Ectodermal cell (in vitro differentiated cells): ENCODE measurements at regions not wholly inside any gene's neighbourhood (a gene's known extent, or its start where the extent isn't known, plus 50 kb on each side); places are given as distances from the start of the nearest gene placed in this dataset.

Experiments used
- H3K27ac ChIP-seq: 2 replicates; pipeline ENCODE4 v1.7.0; 2013; ENCODE audit warnings: mild to moderate bottlenecking, low read depth, low read length; ENCODE audit not compliant: insufficient read depth, poor library complexity, severe bottlenecking
- H3K27me3 ChIP-seq: 2 replicates; pipeline ENCODE4 v1.7.0; 2013; ENCODE audit warnings: mild to moderate bottlenecking, low read length; ENCODE audit not compliant: insufficient read depth, control insufficient read depth, poor library complexity, severe bottlenecking
- H3K36me3 ChIP-seq: one replicate; pipeline ENCODE4 v1.7.0; 2013; ENCODE audit warnings: low read length; ENCODE audit not compliant: control insufficient read depth, insufficient read depth
- H3K4me1 ChIP-seq: one replicate; pipeline ENCODE4 v1.7.0; 2013; ENCODE audit warnings: low read length; ENCODE audit not compliant: control insufficient read depth, insufficient read depth
- H3K4me3 ChIP-seq: 2 replicates; pipeline ENCODE4 v1.7.0; 2013; ENCODE audit warnings: low read depth, low read length, control low read depth; ENCODE audit not compliant: insufficient read depth
- H3K9me3 ChIP-seq: 2 replicates; pipeline ENCODE4 v1.7.0; 2013; ENCODE audit warnings: mild to moderate bottlenecking, low read length, moderate library complexity; ENCODE audit not compliant: control insufficient read depth
- WGBS, 2 experiments: methylation state at CpG; one replicate each; pipeline ENCODE4 v1.1.7; 2013; ENCODE audit warnings: missing lambda C conversion rate in 2 of 2; 5-methylcytosine and 5-hydroxymethylcytosine counted together

DNA sequence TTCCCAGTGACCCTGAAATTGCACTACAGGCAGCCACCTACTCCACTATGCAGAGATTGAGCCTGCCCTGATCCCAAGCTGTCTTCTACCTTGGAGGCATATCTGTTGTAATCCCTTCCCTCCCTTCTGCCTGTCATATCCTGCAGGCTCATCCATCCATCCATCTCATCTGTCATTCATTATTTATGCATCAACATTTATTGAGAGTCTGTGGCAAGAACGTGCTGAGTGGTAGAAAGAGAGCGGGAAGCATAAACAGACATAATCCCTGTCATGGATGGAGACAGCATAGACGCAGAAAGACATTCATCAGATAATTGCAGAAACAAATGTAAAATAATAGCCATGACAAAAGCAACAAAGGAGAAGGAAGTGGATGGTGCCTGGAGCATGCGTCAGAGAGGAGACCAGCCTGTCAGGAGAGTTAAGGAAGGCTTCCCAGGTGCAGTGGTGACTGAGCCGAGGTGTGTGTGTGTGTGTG, 89.5 kb upstream of the CALM2 start:
- Histone ChIP-seq H3K4me1 (peaks cover 22% of the 10 kb centered on the region), H3K27me3 (no peaks in the 10 kb centered on the region), H3K27ac (no peak overlapping the region), H3K4me3 (no peak overlapping the region), H3K9me3 (no peaks in the 10 kb centered on the region), H3K36me3 (no peaks in the 10 kb centered on the region)
- WGBS, 2 experiments = 72 to 76% methylated on average over 5 of the region's 5 CpGs

- no peak overlapping the region for H3K27ac ChIP-seq
- H3K9me3 ChIP-seq = no peaks in the 10 kb centered on the region
- no peaks in the 10 kb centered on the region for H3K36me3 ChIP-seq
- no peaks in the 10 kb centered on the region for H3K27me3 ChIP-seq
- H3K4me1 ChIP-seq = peaks cover 22% of the 10 kb centered on the region
- 73 to 76% methylated on average over 8 of the region's 8 CpGs for WGBS, 2 experiments
- no peak overlapping the region for H3K4me3 ChIP-seq
Measured at GRCh38 chr2:47265158-47265557, 88.8 kb upstream of the CALM2 start.

- Histone ChIP-seq H3K27ac (no peak overlapping the region), H3K36me3 (no peaks in the 10 kb centered on the region), H3K4me1 (peaks cover 21% of the 10 kb centered on the region), H3K27me3 (no peaks in the 10 kb centered on the region), H3K4me3 (no peak overlapping the region), H3K9me3 (no peaks in the 10 kb centered on the region)
- WGBS, 2 experiments = 89 to 91% methylated on average over 8 of the region's 8 CpGs
Measured at GRCh38 chr2:47264686-47265085, 88.4 kb upstream of the CALM2 start.

GRCh38 chr2:47264143-47264542, 87.8 kb upstream of the CALM2 start:
- Histone ChIP-seq H3K27ac (no peak overlapping the region), H3K4me3 (no peak overlapping the region), H3K27me3 (no peaks in the 10 kb centered on the region), H3K36me3 (no peaks in the 10 kb centered on the region), H3K4me1 (peaks cover 16% of the 10 kb centered on the region), H3K9me3 (no peaks in the 10 kb centered on the region)
- 64 to 70% methylated on average over 8 of the region's 8 CpGs for WGBS, 2 experiments

GRCh38 chr2:47262657-47263056, 86.3 kb upstream of the CALM2 start:
- no peak overlapping the region for H3K4me3 ChIP-seq
- WGBS, 2 experiments = 94% methylated on average over 4 to 5 of the region's 5 CpGs
- no peaks in the 10 kb centered on the region for H3K36me3 ChIP-seq
- no peak overlapping the region for H3K27ac ChIP-seq
- H3K4me1 ChIP-seq = peaks cover 16% of the 10 kb centered on the region
- H3K27me3 ChIP-seq = no peaks in the 10 kb centered on the region
- H3K9me3 ChIP-seq = no peaks in the 10 kb centered on the region

DNA sequence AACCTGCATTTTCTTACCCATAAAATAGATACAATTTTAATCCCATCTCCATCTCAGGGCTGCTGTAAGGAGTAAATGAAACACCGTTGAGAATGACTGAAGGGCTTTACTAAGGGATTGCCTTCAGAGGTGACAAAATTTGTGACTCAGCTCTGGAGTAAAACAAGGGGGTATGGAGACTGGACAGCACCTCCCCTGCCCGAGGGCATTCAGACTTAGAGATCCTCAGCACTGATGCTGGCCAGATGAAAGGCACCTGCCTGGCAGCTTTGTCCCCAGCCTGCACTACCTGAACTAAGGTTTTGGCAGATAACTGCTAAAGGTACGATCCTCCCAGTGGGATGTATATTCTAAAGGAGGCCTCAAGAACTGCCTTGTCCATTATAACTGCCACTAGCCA, 84.7 kb upstream of the CALM2 start:
- Histone ChIP-seq H3K27ac (no peak overlapping the region), H3K9me3 (no peaks in the 10 kb centered on the region), H3K36me3 (no peaks in the 10 kb centered on the region), H3K4me3 (no peak overlapping the region), H3K4me1 (peaks cover 23% of the 10 kb centered on the region), H3K27me3 (no peaks in the 10 kb centered on the region)
- 88 to 92% methylated on average over 3 of the region's 3 CpGs for WGBS, 2 experiments

GRCh38 chr2:47259829-47260228, 83.5 kb upstream of the CALM2 start:
- Histone ChIP-seq H3K27ac (no peak overlapping the region), H3K27me3 (no peaks in the 10 kb centered on the region), H3K4me1 (peaks cover 16% of the 10 kb centered on the region), H3K4me3 (no peak overlapping the region), H3K9me3 (no peaks in the 10 kb centered on the region), H3K36me3 (no peaks in the 10 kb centered on the region)
- WGBS, 2 experiments = 94 to 96% methylated on average over 3 of the region's 3 CpGs

- H3K27ac ChIP-seq = no peak overlapping the region
- no peaks in the 10 kb centered on the region for H3K9me3 ChIP-seq
- WGBS, 2 experiments = 96% methylated on average over 2 of the region's 2 CpGs
- no peak overlapping the region for H3K4me3 ChIP-seq
- H3K36me3 ChIP-seq = no peaks in the 10 kb centered on the region
- no peaks in the 10 kb centered on the region for H3K27me3 ChIP-seq
- H3K4me1 ChIP-seq = peaks cover 9% of the 10 kb centered on the region
Measured at GRCh38 chr2:47257946-47258348, 81.6 kb upstream of the CALM2 start.

DNA sequence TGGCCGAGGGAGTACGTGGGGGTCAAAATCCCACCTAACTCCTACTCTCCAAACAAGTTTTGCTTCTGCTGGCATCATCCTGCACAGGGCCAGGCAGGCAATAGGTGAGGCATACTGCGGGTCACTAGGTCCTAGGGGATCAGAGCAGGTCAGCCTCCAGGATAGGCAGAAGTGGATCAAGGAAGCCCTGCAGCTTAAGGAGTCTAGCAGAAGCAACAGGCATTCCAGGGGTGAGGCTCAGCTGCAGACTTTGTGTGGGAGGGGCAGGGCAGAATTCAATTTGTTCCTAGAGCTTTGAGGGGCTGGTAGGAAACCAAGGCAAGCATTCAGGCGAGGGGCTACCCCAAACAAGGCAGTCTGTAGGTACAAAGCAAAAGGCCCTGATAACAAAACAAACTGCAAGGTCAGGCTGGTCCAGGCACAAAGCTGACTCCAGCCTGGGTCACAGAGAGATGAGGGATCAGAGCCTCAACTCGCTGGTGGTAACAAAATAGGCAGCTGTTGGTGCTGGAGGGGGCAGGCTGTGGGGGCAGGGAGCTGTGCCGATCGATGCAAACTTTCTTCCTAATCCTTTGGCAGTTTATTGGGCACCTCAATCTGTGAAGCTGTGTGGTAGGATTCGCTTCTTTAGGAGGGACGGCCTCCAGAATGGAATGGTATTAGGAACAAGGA, 80.2 kb upstream of the CALM2 start:
- H3K4me1 ChIP-seq = peaks cover 9% of the 10 kb centered on the region
- WGBS, 2 experiments = 71 to 72% methylated on average over 9 of the region's 9 CpGs
- no peak overlapping the region for H3K4me3 ChIP-seq
- no peaks in the 10 kb centered on the region for H3K36me3 ChIP-seq
- no peaks in the 10 kb centered on the region for H3K9me3 ChIP-seq
- H3K27ac ChIP-seq = no peak overlapping the region
- H3K27me3 ChIP-seq = no peaks in the 10 kb centered on the region

- no CpG with 5 or more reads among the region's 4 CpGs for WGBS, 2 experiments
Measured at GRCh38 chr2:47255794-47256193, 79.5 kb upstream of the CALM2 start.

More at GRCh38 chr2:47255794-47256193, 79.5 kb upstream of the CALM2 start:
- H3K4me3 ChIP-seq = no peak overlapping the region
- H3K27ac ChIP-seq = no peak overlapping the region
- H3K4me1 ChIP-seq = peaks cover 9% of the 10 kb centered on the region
- H3K9me3 ChIP-seq = no peaks in the 10 kb centered on the region
- H3K27me3 ChIP-seq = no peaks in the 10 kb centered on the region
- no peaks in the 10 kb centered on the region for H3K36me3 ChIP-seq
